HepG2 (cell line): ENCODE measurements at regions not wholly inside any gene's neighbourhood (a gene's known extent, or its start where the extent isn't known, plus 50 kb on each side); places are given as distances from the start of the nearest gene placed in this dataset.
A peak's percentile ranks its signal among the peaks of the same experiment; 100 is the strongest.

Experiments
- AHR ChIP-seq: IDR thresholded peaks from 2 replicates; pipeline ENCODE4 v1.6.1; 2018; ENCODE audit warnings: missing genetic modification reagents, missing compliant biosample characterization
- HOXA3 ChIP-seq: sonication (generic); formaldehyde crosslinking; IDR thresholded peaks from 2 replicates; pipeline ENCODE4 v1.5.0; 2020; ENCODE audit warnings: missing genetic modification reagents
- JUND ChIP-seq: sonication (generic); formaldehyde crosslinking; IDR thresholded peaks from 2 replicates; pipeline ENCODE4 v1.8.0; 2022; ENCODE audit warnings: mild to moderate bottlenecking, missing genetic modification reagents
- PBX3 ChIP-seq: sonication (generic); formaldehyde crosslinking; IDR thresholded peaks from 2 replicates; pipeline ENCODE4 v1.8.1; 2023; ENCODE audit warnings: missing genetic modification reagents, inconsistent platforms, borderline replicate concordance
- PHF8 ChIP-seq: sonication (generic); formaldehyde crosslinking; IDR thresholded peaks from 2 replicates; pipeline ENCODE4 v1.5.0; 2020; ENCODE audit warnings: missing genetic modification reagents
- SIN3B ChIP-seq: fragments of 150-350 bp; IDR thresholded peaks from 2 replicates; pipeline ENCODE4 v1.6.1; 2014; ENCODE audit warnings: low read length
- SKI ChIP-seq: fragments of 450-650 bp; IDR thresholded peaks from one replicate; pipeline ENCODE4 v1.6.1; 2018; ENCODE audit warnings: mild to moderate bottlenecking; ENCODE audit not compliant: partially characterized antibody
- STAG1 ChIP-seq: sonication (generic); formaldehyde crosslinking; IDR thresholded peaks from 2 replicates; pipeline ENCODE4 v1.4.0; 2020; ENCODE audit warnings: missing genetic modification reagents
- ZBTB49 ChIP-seq: sonication (generic); formaldehyde crosslinking; IDR thresholded peaks from 2 replicates; pipeline ENCODE4 v1.4.0; 2020; ENCODE audit warnings: missing genetic modification reagents, borderline replicate concordance
- ZHX2 ChIP-seq, 2 experiments: sonication (generic) in 1 of 2; formaldehyde crosslinking in 1 of 2; IDR thresholded peaks; 2 replicates each; pipeline versions ENCODE4 v1.6.1 to v1.9.0; 2014 to 2022; ENCODE audit warnings: antibody characterized with exemption in 1 of 2, borderline replicate concordance in 1 of 2, inconsistent platforms in 1 of 2, low read depth in 1 of 2, missing genetic modification reagents in 1 of 2
- ZNF142 ChIP-seq: sonication (generic); formaldehyde crosslinking; IDR thresholded peaks from 2 replicates; pipeline ENCODE4 v1.4.0; 2020; ENCODE audit warnings: missing genetic modification reagents
- ZNF558 ChIP-seq: sonication (generic); formaldehyde crosslinking; IDR thresholded peaks from 2 replicates; pipeline ENCODE4 v1.9.0; 2022; ENCODE audit warnings: mild to moderate bottlenecking, missing genetic modification reagents, borderline replicate concordance
- ZNF737 ChIP-seq: sonication (generic); formaldehyde crosslinking; IDR thresholded peaks from 2 replicates; pipeline ENCODE4 v1.5.0; 2020; ENCODE audit warnings: missing genetic modification reagents, mild to moderate bottlenecking, borderline replicate concordance

- no peak for TF ChIP-seq ZBTB49 (CRISPR knock-in tag)
- no peak for TF ChIP-seq ZNF737 (CRISPR knock-in tag)
- 0 out of 2 replicates have a peak, but pooled peaks have one; percentile 19 for TF ChIP-seq SIN3B
- peak; percentile 34 for TF ChIP-seq HOXA3 (CRISPR knock-in tag)
- no peak; the same call in 1 of the 2 replicates for TF ChIP-seq ZNF558 (CRISPR knock-in tag)
- TF ChIP-seq PBX3 = no peak
- no peak for TF ChIP-seq JUND (CRISPR knock-in tag)
- no peak for TF ChIP-seq PHF8 (CRISPR knock-in tag)
- peak; percentile 92 for TF ChIP-seq SKI
- no peak for TF ChIP-seq ZHX2 (IDR thresholded peaks at IDR 0.05; ENCODE audit: low read depth)
- no peak for TF ChIP-seq ZHX2 (CRISPR knock-in tag; IDR thresholded peaks at IDR 0.05; ENCODE audit: borderline replicate concordance)
- no peak for TF ChIP-seq AHR (CRISPR knock-in tag)
- no peak; the same call in 1 of the 2 replicates for TF ChIP-seq STAG1
- no peak for TF ChIP-seq ZNF142 (CRISPR knock-in tag)
Measured at GRCh38 chr13:33642374-33643065, 175.4 kb upstream of the RFC3 start (continued).
